ENCODE measurements at regions not wholly inside any gene's neighbourhood (a gene's known extent, or its start where the extent isn't known, plus 50 kb on each side); places are given as distances from the start of the nearest gene placed in this dataset.

DNA sequence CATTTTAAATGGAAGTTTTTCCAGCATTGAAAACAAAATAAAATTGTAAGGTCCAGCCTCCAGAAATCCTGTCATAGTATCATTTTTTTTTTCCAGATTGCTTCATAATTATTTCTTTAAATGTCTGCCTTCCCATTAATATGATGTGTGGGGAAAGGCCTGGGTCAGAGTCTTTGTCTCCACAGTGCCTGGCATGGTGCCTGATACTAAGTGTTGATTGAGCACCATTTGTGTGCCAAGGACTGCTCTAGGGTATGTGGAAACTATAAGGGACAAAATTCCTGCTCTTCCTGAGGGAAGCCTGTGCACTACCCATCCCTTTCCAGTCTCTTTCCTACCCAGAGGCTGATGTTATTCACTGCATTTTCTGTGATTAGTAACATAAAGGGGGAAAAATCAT, 53.1 kb upstream of the BEND4 start:
- H3K36me3 ChIP-seq (ENCODE audit: control insufficient read depth, insufficient read depth, low read length) = no peaks in the 10 kb centered on the region
- no peaks in the 10 kb centered on the region for H3K36me3 Mint-ChIP-seq
- H3K27me3 Mint-ChIP-seq (ENCODE audit: low read depth in 2 of 2) = peaks cover 0 to 7% of the 10 kb centered on the region in 2 donors
- H3K9me3 ChIP-seq (ENCODE audit: control insufficient read depth, insufficient read depth, low read length) = no peaks in the 10 kb centered on the region
- intact Hi-C loops (cut with micrococcal nuclease) = no loop called here
- no peaks in the 10 kb centered on the region for H3K4me1 ChIP-seq (ENCODE audit: control insufficient read depth, insufficient read depth, low read length)
- H3K27ac ChIP-seq (ENCODE audit: low read length) = no peak overlapping the region
- H3K4me3 Mint-ChIP-seq = no peak overlapping the region
- no peak overlapping the region for H3K4me3 ChIP-seq (ENCODE audit: low read length)
- no peak for ATAC-seq
- DNase-seq = no peak
- H3K27me3 ChIP-seq (ENCODE audit: control insufficient read depth, insufficient read depth, low read length) = no peaks in the 10 kb centered on the region
- H3K4me1 Mint-ChIP-seq = no peaks in the 10 kb centered on the region
- TF ChIP-seq, protein P1, sequence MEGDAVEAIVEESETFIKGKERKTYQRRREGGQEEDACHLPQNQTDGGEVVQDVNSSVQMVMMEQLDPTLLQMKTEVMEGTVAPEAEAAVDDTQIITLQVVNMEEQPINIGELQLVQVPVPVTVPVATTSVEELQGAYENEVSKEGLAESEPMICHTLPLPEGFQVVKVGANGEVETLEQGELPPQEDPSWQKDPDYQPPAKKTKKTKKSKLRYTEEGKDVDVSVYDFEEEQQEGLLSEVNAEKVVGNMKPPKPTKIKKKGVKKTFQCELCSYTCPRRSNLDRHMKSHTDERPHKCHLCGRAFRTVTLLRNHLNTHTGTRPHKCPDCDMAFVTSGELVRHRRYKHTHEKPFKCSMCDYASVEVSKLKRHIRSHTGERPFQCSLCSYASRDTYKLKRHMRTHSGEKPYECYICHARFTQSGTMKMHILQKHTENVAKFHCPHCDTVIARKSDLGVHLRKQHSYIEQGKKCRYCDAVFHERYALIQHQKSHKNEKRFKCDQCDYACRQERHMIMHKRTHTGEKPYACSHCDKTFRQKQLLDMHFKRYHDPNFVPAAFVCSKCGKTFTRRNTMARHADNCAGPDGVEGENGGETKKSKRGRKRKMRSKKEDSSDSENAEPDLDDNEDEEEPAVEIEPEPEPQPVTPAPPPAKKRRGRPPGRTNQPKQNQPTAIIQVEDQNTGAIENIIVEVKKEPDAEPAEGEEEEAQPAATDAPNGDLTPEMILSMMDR (IDR thresholded peaks at IDR 0.05) = no peak
- no peak overlapping the region for H3K27ac Mint-ChIP-seq
- H3K9me3 Mint-ChIP-seq = peaks cover 0 to 2% of the 10 kb centered on the region in 2 donors

DNA sequence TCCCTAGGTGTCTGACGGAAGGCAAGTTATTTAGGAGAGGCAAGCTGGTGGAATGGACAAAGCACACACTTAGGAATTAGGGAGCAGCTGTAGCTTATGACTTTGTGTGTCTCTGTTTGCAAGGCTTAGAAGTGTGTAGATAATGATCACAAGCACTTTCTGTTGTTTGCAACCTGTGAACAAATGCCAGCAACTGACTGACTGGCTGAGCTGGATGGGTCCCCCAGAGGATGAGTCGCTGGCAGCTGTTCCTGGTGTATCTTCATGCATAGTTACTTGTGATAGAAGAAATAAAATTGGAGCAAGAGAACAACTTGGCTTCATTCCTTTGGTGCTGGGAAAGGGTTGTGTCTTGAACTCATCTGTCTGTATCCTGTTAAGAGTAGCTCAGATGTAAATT, 64.2 kb upstream of the BEND4 start:
- 98% methylated on average over 2 of the region's 2 CpGs for WGBS (ENCODE audit: insufficient coverage)
- Mint-ChIP-seq H3K9me3 (no peaks in the 10 kb centered on the region), H3K4me1 (no peaks in the 10 kb centered on the region), H3K36me3 (no peaks in the 10 kb centered on the region), H3K4me3 (no peak overlapping the region), H3K27me3 (ENCODE audit: low read depth in 2 of 2) (peaks cover 0 to 4% of the 10 kb centered on the region in 2 donors), H3K27ac (no peak overlapping the region)
- Histone ChIP-seq H3K27ac (ENCODE audit: low read length) (no peak overlapping the region), H3K4me3 (ENCODE audit: low read length) (no peak overlapping the region), H3K4me1 (ENCODE audit: control insufficient read depth, insufficient read depth, low read length) (no peaks in the 10 kb centered on the region), H3K36me3 (ENCODE audit: control insufficient read depth, insufficient read depth, low read length) (no peaks in the 10 kb centered on the region), H3K27me3 (ENCODE audit: control insufficient read depth, insufficient read depth, low read length) (no peaks in the 10 kb centered on the region), H3K9me3 (ENCODE audit: control insufficient read depth, insufficient read depth, low read length) (no peaks in the 10 kb centered on the region)
- ATAC-seq (no peak), DNase-seq (no peak)
- TF ChIP-seq, protein P1 (IDR thresholded peaks at IDR 0.05) = no peak
- intact Hi-C loops (cut with micrococcal nuclease) = no loop called here

DNA sequence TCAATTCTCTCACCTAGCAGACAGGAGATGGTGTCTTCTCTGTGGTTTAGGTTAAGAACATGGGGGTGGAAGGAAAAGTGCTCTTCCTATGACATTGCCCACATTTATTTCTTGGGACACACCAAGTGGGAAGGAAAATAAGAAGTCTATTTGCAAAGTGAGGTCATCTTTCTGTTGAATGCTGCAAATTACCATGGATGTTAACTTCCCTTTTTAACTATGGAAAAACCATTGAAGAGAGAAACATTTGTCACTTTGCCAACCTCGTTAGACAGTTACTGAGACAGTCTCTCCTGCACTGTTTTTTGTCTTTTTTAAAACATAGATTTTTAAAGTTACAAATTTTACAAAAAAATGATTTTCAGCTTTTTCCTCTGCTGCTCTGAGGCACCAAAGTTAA, 72.8 kb upstream of the BEND4 start:
- peaks cover 2% of the 10 kb centered on the region in 2 donors for H3K9me3 Mint-ChIP-seq
- Histone ChIP-seq H3K4me1 (ENCODE audit: control insufficient read depth, insufficient read depth, low read length) (no peaks in the 10 kb centered on the region), H3K27me3 (ENCODE audit: control insufficient read depth, insufficient read depth, low read length) (no peaks in the 10 kb centered on the region), H3K27ac (ENCODE audit: low read length) (no peak overlapping the region), H3K4me3 (ENCODE audit: low read length) (no peak overlapping the region), H3K36me3 (ENCODE audit: control insufficient read depth, insufficient read depth, low read length) (no peaks in the 10 kb centered on the region), H3K9me3 (ENCODE audit: control insufficient read depth, insufficient read depth, low read length) (no peaks in the 10 kb centered on the region)
- peaks cover 0 to 10% of the 10 kb centered on the region in 2 donors for H3K27me3 Mint-ChIP-seq (ENCODE audit: low read depth in 2 of 2)
- 36% methylated on average over 1 of the region's 1 CpG for WGBS (ENCODE audit: insufficient coverage)
- no peak for ATAC-seq
- no peak overlapping the region for H3K4me3 Mint-ChIP-seq
- H3K27ac Mint-ChIP-seq = no peak overlapping the region
- intact Hi-C loops (cut with micrococcal nuclease) = no loop called here
- DNase-seq = no peak
- H3K4me1 Mint-ChIP-seq = no peaks in the 10 kb centered on the region
- TF ChIP-seq, protein P1 (IDR thresholded peaks at IDR 0.05) = no peak
- H3K36me3 Mint-ChIP-seq = no peaks in the 10 kb centered on the region

DNA sequence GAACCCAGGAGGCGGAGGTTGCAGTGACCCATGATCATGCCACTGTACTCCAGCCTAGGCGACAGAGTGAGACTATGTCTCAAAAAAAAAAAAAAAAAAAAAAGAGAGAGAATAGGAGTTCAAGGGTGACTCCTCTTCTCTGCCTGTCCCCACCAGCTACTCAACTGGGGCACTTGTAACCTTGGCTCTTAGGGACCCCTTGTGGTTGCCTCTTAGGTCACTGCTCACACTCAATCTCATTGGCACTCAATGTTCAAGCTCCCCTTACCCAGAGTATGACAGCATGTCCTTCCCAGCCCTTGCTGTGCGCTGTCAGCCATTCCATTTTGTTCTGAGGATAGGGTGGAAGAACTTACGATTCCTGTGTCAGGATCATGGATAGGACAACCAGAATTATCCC, 82.4 kb upstream of the BEND4 start:
- no peaks in the 10 kb centered on the region for H3K27me3 Mint-ChIP-seq (ENCODE audit: low read depth in 2 of 2)
- 90% methylated on average over 3 of the region's 4 CpGs for WGBS (ENCODE audit: insufficient coverage)
- H3K36me3 Mint-ChIP-seq = no peaks in the 10 kb centered on the region
- no peaks in the 10 kb centered on the region for H3K4me1 Mint-ChIP-seq
- Histone ChIP-seq H3K4me1 (ENCODE audit: control insufficient read depth, insufficient read depth, low read length) (no peaks in the 10 kb centered on the region), H3K27ac (ENCODE audit: low read length) (no peak overlapping the region), H3K4me3 (ENCODE audit: low read length) (no peak overlapping the region), H3K27me3 (ENCODE audit: control insufficient read depth, insufficient read depth, low read length) (no peaks in the 10 kb centered on the region), H3K36me3 (ENCODE audit: control insufficient read depth, insufficient read depth, low read length) (no peaks in the 10 kb centered on the region), H3K9me3 (ENCODE audit: control insufficient read depth, insufficient read depth, low read length) (no peaks in the 10 kb centered on the region)
- TF ChIP-seq, protein P1 (IDR thresholded peaks at IDR 0.05) = no peak
- intact Hi-C loops (cut with micrococcal nuclease) = no loop called here
- H3K27ac Mint-ChIP-seq = no peak overlapping the region
- DNase-seq (no peak), ATAC-seq (no peak)
- H3K4me3 Mint-ChIP-seq = no peak overlapping the region
- H3K9me3 Mint-ChIP-seq = no peaks in the 10 kb centered on the region

All from natural killer cell (primary cell).